ENCODE measurements at regions not wholly inside any gene's neighbourhood (a gene's known extent, or its start where the extent isn't known, plus 50 kb on each side); places are given as distances from the start of the nearest gene placed in this dataset.

DNA sequence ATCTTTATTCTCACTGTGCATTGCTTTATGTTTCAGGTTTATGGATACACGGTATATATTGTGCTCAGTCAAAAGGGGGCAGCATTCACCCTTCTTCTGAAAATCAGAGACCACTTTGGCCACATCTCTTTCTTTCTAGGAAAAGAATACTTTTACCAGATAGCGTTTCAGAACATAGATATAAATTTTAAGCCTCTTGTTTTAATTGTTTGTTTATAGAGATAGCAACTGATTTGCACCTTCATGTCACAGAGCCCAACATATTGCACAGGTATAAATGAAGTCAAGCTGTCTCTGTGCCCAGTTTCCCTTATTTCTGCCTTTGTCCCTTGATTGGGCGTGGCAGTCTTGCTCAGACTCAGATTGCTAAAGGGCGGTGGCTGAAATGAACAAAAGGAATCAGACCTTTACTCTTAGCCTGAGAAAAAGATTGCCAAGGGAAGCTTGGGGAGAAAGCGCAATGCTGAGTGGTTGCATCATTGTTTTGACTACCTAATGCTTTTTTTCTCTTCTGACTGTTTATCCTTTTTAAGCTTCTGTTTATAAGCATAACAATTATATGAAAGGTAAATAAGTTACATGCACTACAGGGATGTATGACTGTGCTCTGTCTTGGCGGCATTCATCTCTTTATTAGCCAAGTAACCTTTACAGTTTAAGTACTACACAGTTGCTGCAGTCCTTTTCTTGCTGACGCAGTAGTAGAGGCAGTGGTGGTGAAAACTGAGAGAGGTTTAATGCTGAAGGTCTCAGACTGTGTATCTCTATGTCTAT, 70.8 kb upstream of the ZBTB20 start:
- no peaks in the 10 kb centered on the region for H3K27me3 ChIP-seq (replicated peaks; ENCODE audit: control insufficient read depth, insufficient read depth, low read length)
- TF ChIP-seq, protein P1, sequence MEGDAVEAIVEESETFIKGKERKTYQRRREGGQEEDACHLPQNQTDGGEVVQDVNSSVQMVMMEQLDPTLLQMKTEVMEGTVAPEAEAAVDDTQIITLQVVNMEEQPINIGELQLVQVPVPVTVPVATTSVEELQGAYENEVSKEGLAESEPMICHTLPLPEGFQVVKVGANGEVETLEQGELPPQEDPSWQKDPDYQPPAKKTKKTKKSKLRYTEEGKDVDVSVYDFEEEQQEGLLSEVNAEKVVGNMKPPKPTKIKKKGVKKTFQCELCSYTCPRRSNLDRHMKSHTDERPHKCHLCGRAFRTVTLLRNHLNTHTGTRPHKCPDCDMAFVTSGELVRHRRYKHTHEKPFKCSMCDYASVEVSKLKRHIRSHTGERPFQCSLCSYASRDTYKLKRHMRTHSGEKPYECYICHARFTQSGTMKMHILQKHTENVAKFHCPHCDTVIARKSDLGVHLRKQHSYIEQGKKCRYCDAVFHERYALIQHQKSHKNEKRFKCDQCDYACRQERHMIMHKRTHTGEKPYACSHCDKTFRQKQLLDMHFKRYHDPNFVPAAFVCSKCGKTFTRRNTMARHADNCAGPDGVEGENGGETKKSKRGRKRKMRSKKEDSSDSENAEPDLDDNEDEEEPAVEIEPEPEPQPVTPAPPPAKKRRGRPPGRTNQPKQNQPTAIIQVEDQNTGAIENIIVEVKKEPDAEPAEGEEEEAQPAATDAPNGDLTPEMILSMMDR (IDR thresholded peaks at IDR 0.05; ENCODE audit: insufficient read depth, low read length, poor library complexity, severe bottlenecking), result peak; percentile 59
- no peak for DNase-seq (ENCODE audit: extremely low read depth, insufficient read length)
- no peak overlapping the region for H3K4me3 ChIP-seq (replicated peaks; ENCODE audit: low read depth, low read length)
- H3K36me3 ChIP-seq (ENCODE audit: control insufficient read depth, insufficient read depth, low read length), result no peaks in the 10 kb centered on the region

DNA sequence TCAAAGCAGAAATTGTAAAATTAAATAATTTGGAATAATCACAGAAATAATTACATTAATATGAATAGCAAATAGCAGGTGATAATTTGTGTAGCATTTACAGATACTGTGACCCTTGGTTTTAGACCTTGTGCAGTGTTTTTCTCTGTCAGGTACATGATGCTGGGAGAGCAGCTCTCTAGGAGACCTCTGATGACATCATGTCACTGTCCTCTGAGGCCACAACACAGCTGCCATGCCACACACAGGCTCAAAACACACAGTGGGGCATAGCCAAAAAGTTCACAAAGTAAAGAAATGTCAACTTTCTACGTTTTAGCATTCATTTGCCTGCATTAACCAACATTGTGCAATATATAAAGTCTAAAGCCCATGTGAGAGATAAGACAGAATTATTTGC, 71.8 kb upstream of the ZBTB20 start:
- H3K36me3 ChIP-seq (ENCODE audit: control insufficient read depth, insufficient read depth, low read length), result no peaks in the 10 kb centered on the region
- H3K27me3 ChIP-seq (replicated peaks; ENCODE audit: control insufficient read depth, insufficient read depth, low read length), result no peaks in the 10 kb centered on the region
- no peak for DNase-seq (ENCODE audit: extremely low read depth, insufficient read length)
- TF ChIP-seq, protein P1 (IDR thresholded peaks at IDR 0.05; ENCODE audit: insufficient read depth, low read length, poor library complexity, severe bottlenecking), result no peak
- H3K4me3 ChIP-seq (replicated peaks; ENCODE audit: low read depth, low read length), result no peak overlapping the region

DNA sequence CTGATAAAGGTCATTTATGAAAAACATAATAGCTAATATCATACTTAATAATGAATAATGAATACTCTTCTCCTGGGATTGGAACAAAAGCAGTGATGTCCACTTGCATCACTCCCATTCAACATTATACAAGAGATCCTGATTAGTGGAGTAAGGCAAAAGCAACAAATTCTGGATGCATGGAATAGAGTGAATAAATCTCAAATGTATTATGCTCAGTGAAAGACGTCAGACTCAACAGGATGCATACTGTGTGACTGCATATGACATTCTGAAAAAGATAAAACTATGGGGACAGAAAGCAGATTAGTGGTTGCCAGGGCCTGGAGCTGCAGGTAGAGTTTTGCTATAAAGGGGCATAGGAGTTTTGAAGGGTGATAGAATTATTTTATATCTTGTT, 77.6 kb upstream of the ZBTB20 start:
- H3K27me3 ChIP-seq (replicated peaks; ENCODE audit: control insufficient read depth, insufficient read depth, low read length), result no peaks in the 10 kb centered on the region
- TF ChIP-seq, protein P1 (IDR thresholded peaks at IDR 0.05; ENCODE audit: insufficient read depth, low read length, poor library complexity, severe bottlenecking), result no peak
- H3K36me3 ChIP-seq (ENCODE audit: control insufficient read depth, insufficient read depth, low read length), result no peaks in the 10 kb centered on the region
- H3K4me3 ChIP-seq (replicated peaks; ENCODE audit: low read depth, low read length), result no peak overlapping the region
- DNase-seq (ENCODE audit: extremely low read depth, insufficient read length), result no peak

DNA sequence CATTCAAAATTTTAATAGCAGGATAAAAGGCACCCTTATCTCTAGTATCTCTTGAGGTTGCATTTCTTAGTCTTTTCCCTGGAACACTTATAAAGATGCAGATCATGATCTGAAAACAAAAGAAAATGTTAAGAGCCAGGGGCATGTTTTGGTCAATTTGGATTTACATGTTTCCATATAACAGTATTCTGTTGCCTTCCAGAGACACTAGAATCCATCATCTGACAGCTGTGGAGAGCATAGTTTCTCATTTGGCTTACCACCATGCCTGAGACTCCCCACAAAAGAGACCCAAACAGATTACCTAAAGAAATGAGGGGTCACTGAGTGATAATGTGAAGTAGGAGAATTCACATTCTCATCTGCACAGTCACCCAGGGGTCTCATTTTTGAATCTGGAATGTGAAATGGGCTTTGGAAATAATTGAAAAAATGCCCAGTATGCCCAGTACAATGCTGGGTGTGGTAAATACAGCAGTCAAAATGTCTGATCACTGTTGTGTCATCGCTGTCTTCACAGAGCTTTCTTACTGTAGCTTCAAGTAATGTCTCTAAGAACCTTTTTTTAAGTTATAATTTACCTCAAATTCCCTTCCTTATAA, 79.9 kb upstream of the ZBTB20 start:
- Histone ChIP-seq H3K27me3 (replicated peaks; ENCODE audit: control insufficient read depth, insufficient read depth, low read length) (no peaks in the 10 kb centered on the region), H3K36me3 (ENCODE audit: control insufficient read depth, insufficient read depth, low read length) (no peaks in the 10 kb centered on the region), H3K4me3 (replicated peaks; ENCODE audit: low read depth, low read length) (no peak overlapping the region)
- TF ChIP-seq, protein P1 (IDR thresholded peaks at IDR 0.05; ENCODE audit: insufficient read depth, low read length, poor library complexity, severe bottlenecking), result no peak
- no peak for DNase-seq (ENCODE audit: extremely low read depth, insufficient read length)

DNA sequence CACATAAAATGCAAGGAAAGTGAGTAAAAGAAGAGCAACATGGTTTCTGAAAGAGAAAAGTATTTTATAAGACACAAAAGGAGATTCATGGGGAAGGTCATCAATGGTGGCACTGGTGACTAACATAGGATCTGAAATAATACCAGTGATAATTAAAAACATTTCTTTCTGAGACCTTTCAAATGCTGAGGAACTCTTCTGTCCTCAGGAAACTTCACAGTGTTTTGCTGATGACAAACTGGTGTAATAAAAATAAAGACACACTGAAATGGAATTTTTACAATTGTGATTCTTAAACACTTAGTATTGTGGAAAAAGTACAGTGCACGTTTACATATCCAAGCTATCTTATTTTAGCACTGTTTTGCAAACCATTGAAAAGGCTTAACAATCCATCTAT, 80.4 kb upstream of the ZBTB20 start:
- TF ChIP-seq, protein P1 (IDR thresholded peaks at IDR 0.05; ENCODE audit: insufficient read depth, low read length, poor library complexity, severe bottlenecking), result no peak
- DNase-seq (ENCODE audit: extremely low read depth, insufficient read length), result no peak
- H3K4me3 ChIP-seq (replicated peaks; ENCODE audit: low read depth, low read length), result no peak overlapping the region
- no peaks in the 10 kb centered on the region for H3K36me3 ChIP-seq (ENCODE audit: control insufficient read depth, insufficient read depth, low read length)
- H3K27me3 ChIP-seq (replicated peaks; ENCODE audit: control insufficient read depth, insufficient read depth, low read length), result no peaks in the 10 kb centered on the region
